SK-MEL-5 (cell line): ENCODE measurements at regions not wholly inside any gene's neighbourhood (a gene's known extent, or its start where the extent isn't known, plus 50 kb on each side); places are given as distances from the start of the nearest gene placed in this dataset.
A peak's percentile ranks its signal among the peaks of the same experiment; 100 is the strongest.

Experiments
- DNase-seq: peaks from one replicate; pipeline ENCODE4 v3.0.0-alpha.2; 2016; ENCODE audit warnings: low read depth, low spot score
- in situ Hi-C: cut with HindIII; loops from 2 replicates; pipeline ENCODE4 v1.10.0; 2016; ENCODE audit warnings: low sequenced_read_pairs, high pct_unique_total_duplicates, low pct_unique_long_range_greater_than_20kb

DNA sequence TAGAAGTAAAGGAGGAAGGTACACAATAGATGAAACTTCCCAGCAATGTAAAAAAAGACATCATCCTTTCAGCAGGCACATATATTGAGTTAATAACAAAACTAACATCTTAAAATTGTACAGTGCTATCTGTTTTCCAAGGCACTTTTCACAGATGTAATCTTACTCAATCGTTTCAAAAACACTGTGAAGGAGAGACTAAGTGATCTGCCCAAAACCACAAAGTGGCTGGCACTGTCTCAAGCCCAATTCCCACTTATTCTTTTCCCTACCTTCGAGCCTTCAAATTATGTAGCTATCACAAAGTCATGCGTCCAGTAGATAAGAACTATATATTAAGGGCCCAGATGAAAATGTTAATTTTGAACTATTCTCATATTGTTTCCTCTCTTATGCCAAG, 193.6 kb upstream of the RASSF8 start:
- in situ Hi-C loops = no loop called here

DNA sequence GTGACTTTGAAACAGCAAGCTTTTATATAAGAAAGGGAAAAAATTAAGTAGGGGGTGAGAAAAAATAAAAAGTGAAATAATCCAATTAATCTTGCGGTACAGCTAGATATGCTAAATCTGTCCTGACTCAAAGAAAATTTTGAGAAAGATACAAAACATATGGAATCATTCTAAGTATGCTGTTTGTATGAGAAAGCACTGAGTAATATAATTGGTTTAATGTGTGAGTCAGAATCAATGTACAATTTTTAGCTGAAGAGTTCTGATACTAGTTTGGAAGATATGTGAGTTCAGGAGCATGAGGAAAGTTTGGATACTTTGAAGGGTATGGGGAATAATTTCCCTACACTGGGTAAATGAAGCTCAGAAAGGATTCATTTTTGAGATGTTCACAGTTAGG, 190.9 kb upstream of the RASSF8 start:
- in situ Hi-C loops = no loop called here
- DNase-seq = no peak

More for the DNA sequence above, 193.6 kb upstream of the RASSF8 start:
- no peak for DNase-seq

DNA sequence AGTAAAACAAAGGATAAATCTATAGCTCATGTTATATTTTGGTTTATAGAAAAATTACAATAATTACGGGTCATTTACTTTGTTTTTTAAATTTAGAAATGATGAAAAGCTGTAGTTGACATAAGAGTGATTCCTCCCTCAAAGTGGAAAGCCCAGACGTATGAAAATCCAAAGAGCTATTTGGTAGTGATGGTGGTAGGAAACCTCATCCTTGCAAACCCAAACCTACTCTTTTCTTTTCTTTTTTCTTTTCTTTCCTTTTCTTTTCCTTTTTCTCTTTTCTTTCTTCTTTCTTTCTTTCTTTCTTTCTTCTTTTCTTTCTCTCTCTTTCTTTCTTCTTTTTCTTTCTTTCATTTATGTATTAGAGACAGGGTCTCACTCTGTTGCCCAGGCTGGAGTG, 190.3 kb upstream of the RASSF8 start:
- in situ Hi-C loops = no loop called here

DNA sequence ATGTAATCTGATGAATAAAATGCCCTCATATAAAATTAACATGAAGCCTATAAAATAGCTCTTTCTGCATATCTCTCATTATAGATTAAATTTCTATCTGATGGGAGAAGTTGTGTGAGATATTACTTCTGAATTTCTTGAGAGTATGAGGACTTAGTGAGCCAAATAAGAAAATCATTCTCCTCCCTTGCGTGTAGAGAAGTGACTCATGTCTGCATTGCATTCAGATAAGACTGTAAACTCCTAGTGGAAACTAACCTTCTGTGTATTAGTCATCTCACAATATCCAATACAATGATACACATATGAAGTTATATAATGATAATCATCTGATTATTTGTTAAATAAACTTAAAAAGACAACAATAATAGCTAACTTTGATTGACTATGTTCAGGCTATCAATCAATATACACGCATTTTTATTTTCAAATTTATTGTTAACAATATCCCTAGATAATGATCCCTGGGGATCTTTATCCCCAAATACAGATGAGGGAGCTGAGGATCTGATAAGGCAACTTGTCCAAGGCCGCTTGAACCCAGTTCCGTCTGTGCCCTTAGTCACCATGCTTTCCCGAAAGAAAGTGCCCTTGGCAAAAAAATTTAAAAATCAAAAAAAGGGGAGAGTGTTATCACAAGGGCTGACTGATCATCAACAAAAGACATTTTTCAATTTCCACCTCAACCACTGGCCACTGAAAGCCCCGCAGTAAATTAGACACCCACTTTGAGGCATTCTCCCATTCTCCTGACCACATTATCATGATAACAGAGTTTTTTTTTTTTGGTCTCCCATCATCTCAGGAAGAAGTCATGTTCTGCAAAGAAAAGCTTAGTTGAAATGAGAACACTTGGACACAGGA, 189.2 kb upstream of the RASSF8 start:
- no peak for DNase-seq
- in situ Hi-C loops = no loop called here

More for the DNA sequence above, 190.3 kb upstream of the RASSF8 start:
- no peak for DNase-seq

GRCh38 chr12:25771041-25771440, 187.4 kb upstream of the RASSF8 start:
- in situ Hi-C loops = no loop called here
- peak; percentile 10 for DNase-seq

- in situ Hi-C loops = no loop called here
- DNase-seq = no peak
Observed at GRCh38 chr12:25771476-25771875, 187.0 kb upstream of the RASSF8 start.

DNA sequence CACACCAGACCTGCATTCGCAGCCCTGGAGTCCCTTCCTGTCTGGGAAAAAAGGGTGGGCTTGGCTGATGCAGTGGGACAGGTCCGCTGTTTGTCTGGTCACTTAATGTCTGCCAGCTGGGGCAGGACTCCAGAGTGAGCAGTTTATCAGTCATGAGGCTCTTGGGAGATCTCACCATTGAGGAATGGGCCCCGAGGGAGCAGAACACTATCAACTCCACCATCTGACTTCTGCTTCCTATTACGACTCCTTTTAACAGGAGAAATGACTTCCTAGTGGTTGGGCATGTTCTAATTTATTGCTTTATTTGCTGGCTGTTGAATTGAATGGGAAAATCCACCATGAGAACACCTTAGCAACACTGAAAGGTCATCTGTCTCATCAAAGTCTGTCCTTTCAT, 182.5 kb upstream of the RASSF8 start:
- peak; percentile 32 for DNase-seq
- in situ Hi-C loops = no loop called here

DNA sequence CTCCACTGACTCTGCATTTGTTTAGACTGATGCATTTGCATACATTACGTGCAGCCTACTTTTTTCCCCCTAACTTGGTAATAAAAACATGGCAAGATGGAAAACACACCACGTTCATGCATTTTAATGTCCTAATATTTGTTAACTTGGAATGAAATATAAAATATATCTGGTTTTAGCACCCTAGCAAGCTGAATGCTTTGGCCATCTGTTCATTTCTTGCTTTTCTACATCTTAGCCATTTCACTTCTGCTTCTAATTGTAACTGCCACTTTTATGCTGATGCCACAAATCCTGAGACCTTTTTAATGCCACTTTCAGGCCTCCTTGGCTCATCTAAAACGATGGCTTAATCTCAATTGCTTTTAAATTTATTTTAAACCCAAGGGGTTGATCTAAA, 177.7 kb upstream of the RASSF8 start:
- no peak for DNase-seq
- in situ Hi-C loops = no loop called here

- in situ Hi-C loops = no loop called here
- DNase-seq = no peak
Observed at GRCh38 chr12:25781232-25781631, 177.2 kb upstream of the RASSF8 start.

DNA sequence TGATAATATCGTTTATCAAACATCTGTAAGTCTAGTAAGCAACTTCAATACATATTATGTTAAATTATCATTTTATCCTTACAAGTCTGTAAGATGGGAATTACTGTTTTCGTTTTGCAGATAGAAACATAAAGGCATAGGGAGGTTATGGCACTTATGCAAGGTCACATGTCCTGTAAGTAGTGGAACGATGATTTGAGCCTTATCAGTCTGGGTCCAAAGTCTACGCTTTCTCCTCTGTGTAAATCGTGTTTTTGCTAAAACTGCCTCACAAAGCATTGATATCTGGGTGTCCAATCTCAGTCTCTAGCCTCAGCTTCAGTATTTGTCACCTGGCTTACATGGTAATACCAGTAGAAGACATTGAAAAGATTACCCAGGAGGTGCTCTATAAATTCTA, 174.9 kb upstream of the RASSF8 start:
- in situ Hi-C loops = no loop called here
- no peak for DNase-seq

GRCh38 chr12:25784669-25785068, 173.8 kb upstream of the RASSF8 start:
- in situ Hi-C loops = no loop called here
- DNase-seq = no peak

GRCh38 chr12:25785134-25785533, 173.3 kb upstream of the RASSF8 start:
- no peak for DNase-seq
- in situ Hi-C loops = no loop called here

GRCh38 chr12:25787701-25788100, 170.8 kb upstream of the RASSF8 start:
- DNase-seq = no peak
- in situ Hi-C loops = no loop called here

GRCh38 chr12:25788707-25789442, 169.6 kb upstream of the RASSF8 start:
- DNase-seq = no peak
- in situ Hi-C loops = no loop called here

DNA sequence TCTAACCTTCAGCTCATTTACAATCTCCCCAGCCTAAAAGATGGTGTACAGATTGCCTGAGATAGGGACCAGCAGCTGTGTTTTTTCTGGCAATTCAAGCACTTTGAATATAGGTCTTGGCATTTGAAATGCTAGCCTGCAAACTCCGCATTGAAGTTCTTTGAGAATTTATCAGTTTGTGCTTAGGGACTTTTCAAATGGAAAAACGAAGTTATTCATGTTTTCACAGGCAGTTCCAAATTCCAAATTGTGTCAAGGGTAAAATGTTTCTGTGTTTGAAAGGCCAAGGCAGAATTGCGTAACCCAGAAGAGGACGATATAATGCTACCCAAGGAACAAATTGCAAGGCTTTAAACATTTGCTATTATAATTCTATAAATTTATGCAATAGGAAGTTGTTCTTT, 168.9 kb upstream of the RASSF8 start:
- in situ Hi-C loops = no loop called here
- DNase-seq = no peak

DNA sequence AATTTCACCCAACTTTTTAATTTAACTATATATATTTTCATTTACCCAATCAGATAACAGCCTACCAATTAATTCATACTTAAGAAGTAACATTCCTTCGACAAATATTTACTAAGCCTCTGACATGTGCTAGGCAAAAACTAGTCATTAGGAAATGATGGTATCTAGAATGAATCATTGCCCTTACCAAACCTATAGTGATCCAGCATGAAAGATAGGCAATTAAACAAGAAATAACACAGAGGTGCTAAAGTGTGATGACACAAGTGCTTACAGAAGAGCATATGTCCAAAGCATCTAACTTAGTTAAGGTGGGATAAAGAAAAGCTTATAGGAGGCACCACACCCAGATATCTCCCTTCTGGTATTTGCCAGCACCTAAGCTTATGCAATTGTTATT, 166.5 kb upstream of the RASSF8 start:
- no peak for DNase-seq
- in situ Hi-C loops = no loop called here

DNA sequence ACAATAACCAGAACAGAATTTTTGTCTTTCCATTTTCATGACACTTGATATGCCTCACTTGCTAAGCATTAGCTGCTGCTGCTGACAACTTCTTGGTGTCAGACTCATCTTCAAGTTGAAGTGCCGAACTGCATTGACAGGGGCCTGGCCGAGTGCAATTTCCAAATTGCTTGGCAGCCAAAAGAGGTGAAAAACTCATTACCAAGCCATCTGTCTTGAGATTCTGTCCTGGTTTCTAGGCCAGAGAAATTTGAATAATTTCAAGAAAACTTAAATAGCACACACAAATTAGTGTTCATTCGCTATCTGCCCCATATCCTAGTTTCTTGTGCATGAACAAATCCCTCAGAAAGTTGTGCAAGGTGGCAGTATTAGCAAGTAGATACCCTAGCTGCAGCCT, 165.3 kb upstream of the RASSF8 start:
- DNase-seq = no peak
- in situ Hi-C loops = no loop called here

DNA sequence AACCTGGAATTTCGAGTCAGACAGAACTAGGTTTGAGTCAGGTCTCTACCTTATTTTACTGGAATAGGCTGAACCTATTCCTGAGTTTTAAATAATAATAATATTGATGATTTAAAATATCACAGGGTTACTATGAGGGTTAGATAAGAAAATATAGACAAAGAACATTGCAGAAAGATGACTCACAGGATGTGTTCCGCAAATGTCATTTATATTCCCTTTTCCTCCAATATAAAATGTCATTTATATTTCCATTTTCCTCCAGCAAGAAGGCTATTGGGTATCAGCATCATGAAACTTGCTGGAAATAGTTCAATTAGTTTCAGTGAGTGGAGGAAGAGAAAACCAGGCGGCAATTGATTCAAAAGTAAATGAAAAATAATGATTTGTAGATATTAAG, 163.9 kb upstream of the RASSF8 start:
- no peak for DNase-seq
- in situ Hi-C loops = no loop called here

DNA sequence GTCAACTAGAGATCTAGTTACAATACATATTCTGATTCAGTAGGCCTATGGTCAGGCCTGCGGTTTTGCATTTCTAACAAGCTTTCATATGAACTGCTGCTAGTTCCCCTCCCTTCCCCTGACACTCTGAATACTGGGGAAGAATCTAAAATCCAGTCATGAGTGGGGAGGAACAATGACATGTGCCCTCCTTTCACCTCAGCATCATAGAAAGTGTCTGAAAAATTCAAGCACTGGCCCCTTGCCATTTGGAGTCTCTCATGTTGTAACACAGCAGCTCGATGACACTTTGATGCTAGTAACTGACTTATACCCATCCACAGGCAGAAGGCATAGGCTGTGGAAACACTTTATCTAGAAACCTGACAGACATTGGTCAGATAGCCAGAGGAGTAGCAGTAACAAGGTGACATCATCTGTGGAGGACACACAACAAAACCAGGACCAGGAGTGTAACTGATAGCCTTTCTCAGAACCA, 161.9 kb upstream of the RASSF8 start:
- in situ Hi-C loops = no loop called here
- DNase-seq = no peak
